SHP77 treated with DMSO at 0.1 percent for 48 hours (cell line): ENCODE measurements at regions not wholly inside any gene's neighbourhood (a gene's known extent, or its start where the extent isn't known, plus 50 kb on each side); places are given as distances from the start of the nearest gene placed in this dataset.

Experiments
- DNase-seq: peaks from one replicate; lab custom pipeline; 2025; lab: John Stamatoyannopoulos, UW

DNA sequence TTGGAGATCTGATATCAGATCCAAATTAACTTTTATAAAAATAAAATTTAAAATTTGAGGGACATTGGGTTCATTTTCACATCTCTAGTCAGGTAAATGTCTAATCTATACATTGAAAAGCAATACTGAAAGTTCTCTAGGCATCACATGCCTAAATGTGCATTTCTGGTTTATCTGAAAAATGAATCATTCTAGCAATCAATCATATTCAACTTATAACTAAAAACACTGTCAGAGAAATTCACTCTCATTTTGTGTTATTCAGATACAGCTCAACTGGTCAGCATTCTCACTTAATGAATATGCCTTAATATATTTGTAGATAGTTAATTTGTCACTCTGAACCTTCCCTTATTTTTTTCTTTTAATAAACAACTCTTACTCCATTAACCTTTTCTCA lies 243.2 kb downstream of the CASP12 start:
- no peak for DNase-seq

DNA sequence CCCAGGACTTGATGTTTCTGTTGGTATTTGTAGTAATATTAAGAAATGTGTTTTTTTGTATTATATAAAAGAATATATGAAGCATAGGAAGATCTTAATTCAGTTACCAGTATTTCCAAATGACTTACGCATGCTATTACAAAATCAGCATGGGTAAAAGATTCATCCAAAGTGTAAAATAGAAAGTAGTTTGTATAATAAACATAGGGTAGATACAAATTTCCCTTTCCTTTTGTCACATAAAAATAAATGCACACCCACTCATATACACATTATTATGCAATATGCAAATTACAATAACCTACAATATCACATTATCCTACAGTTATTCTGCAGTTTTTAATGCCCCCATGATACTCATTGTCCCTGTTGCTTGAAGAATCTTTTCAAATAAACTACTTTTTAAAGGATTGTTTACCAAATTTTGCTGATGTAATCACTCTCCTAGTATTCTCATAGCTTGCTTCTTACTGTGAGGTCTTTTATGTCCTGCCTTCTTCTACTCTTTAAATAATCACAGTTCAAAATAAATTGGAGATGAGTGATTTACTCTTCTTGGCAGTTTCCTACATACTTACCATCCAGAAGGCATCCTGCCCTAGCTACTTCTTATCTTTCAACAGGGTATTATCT lies 244.0 kb downstream of the CASP12 start:
- no peak for DNase-seq

DNA sequence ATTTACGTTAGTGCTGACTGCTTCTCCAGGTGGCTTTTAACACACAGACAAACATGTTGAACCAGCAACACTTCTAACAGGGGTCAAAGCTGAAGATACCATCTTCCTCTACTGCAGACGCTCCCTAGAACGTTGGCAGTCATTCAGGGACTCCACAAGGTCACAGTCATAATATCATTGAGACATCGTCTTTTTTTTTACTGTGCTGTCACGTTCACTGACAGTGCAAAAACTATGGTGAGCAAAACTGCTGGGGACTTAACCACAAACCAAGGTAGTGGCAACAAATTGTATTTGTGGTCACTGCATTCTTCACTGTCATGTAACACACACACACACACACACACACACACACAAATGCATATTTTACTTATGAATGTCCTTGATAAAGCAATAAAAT lies 244.9 kb downstream of the CASP12 start:
- DNase-seq, result no peak

DNA sequence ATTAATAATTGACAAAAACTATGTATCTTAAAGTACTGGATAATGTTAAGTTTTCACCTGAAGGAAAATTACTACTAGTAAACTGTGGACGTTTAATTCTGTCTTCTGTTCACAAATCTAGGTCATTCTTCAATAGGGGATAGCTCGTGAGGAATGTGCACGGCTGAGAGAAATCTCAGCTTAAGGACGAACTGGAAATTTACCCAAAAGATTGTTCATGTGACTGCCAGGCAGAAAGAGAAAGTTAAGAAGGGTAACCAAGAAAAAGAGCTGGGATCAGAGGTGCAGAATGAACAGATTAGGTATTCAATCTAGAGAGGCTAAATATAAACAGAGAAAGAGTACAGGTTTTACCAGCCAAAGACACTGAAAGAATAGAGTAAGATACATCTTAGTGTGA lies 245.3 kb downstream of the CASP12 start:
- DNase-seq, result no peak

DNA sequence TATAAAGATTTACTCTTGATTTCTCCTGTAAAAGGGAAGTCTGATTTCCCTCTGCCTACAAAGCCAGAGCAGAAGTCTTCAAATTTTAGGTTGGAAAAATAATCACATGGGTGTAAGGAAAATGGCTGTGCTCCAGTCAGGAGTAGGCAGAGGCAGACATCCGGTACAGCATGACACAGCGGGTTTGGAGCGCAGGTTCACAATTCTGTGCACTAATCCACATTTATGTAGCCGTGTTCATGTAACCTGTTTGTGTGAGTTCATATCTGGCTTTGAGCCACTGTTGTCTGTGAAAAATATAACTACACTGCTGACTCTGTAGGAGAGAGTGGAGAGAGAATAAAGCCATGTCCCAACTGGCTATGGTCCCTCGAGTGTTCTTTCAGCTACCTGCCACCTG lies 248.0 kb downstream of the CASP12 start:
- DNase-seq, result no peak

DNA sequence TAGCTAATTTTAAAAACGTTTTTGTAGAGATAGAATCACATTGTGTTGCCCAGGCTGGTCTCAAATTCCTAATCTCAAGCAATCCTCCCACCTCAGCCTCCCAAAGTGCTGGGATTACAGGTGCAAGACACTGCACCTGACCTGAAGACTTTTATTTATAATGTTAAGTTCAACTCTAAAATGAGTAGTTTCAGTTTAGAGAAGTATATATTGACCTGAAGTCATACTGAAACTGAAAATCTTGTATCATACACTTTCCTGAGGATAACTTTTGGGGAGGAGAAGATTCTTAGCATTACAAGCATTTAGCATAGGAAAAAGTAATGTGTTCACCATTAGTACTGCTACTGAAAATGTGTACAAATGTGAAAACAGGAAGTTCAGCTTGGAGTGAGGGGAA lies 249.3 kb downstream of the CASP12 start:
- no peak for DNase-seq

DNA sequence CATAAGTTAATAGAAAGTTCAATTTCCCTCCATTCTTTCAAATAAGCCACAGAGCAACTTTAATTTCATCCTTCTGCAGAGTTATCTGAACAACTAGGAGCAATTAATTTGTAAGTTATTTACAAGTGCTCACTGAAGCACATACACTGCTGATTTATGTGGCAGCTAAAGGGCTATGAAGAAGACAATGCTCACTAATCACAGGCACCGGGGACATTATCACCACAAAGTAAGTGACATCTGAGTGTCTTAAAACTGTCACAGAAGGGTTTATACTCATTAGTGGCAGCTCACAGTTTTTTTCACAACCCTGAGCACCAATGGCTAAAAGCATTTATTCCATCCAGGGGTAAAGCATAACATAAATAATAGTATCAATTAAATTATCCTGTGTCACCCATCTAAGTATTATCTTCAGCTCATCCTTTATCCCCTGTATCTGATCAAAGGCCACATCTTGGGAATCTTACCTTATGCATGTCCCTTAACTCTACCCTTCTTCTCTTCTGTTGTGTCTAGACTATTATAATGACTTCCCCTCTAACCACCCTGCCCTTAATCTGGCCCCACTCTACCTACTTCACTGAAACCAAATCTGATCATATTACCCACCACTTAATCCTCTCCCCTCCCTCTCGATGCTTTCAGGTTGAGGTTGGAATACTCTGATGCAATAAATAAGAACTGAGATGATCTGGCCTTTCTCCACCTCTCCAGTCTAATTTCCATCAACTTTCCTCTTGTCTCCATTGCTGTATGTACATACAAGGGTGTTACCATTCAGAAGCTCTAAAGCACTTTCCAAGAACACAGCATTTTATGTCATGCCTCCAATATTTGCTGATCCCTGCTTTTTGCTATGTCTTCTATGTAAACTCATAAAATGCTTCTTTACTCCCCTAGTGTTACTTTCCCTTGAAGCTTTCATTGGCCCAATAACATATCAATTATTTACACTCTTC lies 252.7 kb downstream of the CASP12 start:
- DNase-seq, result no peak

DNA sequence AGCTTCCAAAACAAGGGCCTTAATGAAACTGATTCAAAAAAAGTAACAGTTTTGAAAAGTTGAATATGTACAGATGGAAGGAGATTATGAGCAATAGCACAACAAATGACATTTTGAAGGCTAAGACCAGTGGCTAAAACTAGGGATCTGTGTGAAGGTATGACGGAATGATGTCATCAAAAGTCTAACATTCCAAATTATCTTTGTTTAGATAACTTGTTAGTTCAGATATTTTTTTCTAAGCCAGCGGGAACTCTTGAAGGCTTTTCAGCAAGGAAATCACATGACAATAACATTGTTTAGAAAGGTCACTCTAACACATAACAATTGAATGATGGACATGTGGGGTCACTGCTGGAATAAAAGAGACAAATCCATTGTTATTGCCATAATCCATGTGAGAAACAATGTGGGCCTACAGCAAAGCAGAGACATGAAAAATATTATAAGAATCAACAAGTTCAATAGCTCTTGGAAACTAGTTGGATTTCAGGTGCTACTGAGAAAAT lies 260.5 kb downstream of the CASP12 start:
- DNase-seq, result no peak

DNA sequence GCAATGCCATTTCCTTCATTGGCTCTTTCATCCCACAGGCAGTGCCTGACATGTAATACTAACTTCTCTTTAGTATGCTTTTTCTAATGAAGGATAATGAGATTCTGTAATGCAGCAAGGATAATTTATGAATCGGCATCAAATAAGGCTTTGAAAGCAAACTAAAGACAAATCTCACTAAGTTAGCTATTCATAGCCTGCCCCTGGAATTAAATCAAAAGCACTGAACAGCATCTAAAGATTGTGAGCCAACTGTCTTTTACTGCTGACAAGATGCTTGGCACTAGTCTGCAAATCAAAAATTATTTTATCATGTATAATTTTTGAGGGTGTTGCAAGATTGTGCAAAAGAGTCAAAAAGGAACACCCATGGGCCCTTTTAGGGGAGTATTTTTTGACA lies 265.0 kb downstream of the CASP12 start:
- DNase-seq, result no peak

DNA sequence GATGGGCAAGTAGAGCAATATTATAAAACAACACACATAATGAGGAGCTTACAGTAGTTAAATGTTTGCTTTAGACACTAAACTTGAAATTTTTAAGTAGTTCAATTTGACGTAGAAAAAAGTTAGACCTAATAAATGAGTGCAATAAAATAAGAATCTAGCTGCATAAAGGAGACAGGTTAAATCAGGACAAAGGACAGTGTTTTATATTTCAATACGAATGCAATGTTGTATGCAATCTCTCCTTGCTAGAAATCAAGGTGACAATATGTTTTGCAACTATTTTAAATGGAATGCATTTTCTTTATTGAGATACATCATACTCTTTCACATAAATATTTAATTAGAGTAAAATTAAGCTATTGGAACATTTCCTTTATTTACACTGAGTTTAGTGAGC lies 267.9 kb downstream of the CASP12 start:
- DNase-seq, result no peak

DNA sequence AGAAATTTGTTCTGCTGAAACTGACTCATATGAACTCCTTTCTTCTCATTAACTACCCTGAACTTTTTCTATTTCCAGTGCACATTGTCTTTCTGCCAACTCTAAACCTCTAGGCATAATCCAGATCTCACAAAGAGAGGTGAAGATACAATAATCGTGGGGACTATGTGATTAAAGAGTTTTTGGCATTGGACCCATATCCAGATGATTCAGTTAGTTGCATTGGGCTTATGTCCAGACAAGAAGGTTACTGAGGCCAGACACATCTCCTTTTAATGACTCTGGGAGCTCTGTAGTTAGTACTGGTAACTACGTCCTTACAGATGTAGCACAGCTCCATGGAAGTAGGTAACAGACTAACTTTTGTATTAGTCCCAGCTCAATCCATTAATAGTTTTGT lies 273.0 kb downstream of the CASP12 start:
- DNase-seq, result no peak

DNA sequence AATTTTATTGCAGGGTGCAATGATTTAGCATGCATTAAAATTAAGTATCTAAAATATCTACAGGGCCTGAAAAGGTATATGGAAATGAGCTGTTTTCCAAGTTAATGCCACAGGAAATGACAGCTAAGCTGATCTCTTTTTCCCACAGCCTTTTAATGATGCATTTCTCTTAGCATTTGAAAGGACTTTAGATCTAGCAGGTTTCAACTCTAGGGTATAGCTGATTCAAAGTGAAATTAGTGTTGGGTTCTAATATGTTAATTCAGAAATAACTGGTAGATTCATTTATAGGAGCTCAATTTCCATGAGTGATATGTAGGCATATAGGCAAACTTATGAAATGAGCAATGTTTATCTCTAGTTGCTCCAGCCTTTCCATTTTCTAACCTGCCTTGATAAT lies 274.2 kb downstream of the CASP12 start:
- DNase-seq, result no peak

DNA sequence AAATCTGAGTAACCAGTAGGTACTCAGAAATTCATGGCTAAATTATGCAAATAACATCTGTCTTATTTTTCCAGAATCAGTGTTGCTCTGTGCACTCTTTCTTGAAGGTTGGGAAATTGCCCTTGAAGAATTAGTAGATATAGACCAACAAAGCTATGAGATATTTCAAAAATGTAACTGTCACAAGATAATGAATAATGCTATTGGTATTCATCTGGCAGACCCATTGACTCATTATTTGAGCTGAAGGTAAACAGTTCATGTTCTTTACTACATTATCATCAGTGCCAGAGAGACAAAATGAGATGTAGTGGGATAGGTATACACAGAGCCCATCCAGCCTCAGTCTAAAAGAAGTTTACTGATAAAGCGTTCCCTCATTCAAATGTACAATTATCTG lies 274.7 kb downstream of the CASP12 start:
- no peak for DNase-seq

DNA sequence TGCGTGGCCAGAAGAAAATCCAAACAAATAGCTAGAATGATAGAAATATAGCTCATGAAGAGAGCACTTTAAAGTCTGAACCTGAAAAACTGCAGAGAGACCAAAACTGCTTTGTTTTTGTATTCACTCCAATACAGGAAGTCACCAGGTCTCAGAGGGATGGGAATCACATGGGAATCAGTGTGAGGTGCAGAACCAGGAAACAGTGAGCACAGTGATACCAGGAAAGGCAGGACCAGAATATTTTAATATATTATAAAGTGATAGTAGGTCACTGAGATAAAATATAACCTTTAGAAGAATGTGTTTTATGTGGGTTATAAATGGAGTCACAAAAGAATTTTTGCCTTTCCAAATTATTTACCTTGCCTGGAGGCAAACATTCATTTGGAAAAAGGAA lies 277.3 kb downstream of the CASP12 start:
- no peak for DNase-seq

DNA sequence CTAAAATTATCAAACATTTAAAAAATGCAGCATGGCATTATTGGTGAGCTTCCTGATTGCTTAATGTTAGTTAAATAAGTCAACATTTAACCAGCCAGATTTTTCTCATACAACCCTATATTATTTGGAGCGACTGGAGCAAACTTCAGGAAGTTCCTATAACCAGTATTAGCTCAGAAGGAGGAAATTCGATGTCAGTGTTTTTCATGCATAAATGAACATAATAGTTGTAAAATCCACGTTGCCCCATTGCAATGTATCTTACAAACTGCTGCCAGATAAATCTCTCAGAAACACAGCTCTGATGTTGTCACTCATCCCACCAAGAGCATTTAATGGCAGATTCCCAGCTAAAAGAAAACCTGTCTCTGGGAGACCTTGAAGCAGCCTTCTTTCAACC lies 278.5 kb downstream of the CASP12 start:
- DNase-seq, result no peak

DNA sequence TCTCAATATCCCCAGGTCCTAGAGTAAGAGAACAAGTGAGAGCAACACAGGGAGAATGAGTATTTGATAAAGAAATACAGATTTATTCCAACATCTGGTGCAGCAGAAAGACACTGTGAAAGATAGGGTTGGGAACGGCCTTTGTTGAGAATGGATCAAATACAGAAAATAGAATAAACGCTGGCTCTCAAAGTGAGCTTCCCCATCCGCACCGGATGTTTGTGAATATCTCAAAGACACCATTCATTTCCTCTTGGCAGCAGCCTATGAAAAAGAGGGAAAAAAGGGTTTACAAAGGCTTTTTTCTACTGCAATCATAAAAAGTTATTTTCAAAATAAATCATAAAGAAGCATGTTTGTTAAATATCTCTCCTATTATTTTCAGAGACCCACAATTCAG lies 279.3 kb downstream of the CASP12 start:
- no peak for DNase-seq

DNA sequence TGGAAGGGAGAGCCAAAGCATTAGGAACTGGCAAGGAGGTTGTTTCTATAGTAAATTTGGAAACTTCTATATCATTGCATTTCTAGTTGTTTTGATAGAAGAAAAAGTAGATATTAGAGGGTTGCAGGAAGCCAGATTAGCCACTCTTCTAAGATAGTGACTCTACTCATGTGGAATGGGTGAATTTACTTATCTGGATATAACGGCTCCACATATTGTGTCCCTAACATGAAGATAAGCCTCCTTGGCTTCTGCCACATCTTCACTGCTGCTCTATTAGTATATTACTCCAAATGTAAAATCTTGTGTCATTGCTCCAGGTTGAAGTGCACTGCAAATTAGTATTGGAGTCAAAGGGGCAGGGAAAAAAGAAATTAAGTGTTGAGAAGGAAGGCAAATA lies 283.3 kb downstream of the CASP12 start:
- DNase-seq, result no peak

DNA sequence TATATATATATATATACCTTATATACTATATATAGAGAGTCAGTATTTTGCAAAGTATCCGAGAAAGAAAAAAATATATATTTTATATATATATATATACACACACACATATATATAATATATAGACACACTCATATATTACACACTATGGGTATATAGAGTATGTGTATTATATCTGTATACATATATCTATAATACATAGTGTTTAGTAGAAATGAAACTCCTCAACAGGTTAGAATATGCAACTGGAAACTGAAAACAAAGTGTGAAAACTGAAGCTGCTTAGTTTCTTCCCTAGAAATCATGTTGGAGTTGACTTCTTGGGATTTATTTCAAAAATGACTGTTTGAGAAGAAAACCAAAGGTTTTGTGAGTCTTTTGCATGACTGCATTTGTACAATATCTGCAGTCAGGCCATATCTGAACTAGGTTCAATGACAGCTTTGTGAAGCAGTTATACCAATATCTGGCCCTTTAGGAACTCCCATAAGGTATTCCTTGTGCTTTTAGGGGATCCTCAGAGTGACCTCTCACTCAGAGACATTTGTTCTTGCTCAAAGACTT lies 284.1 kb downstream of the CASP12 start:
- DNase-seq, result no peak

DNA sequence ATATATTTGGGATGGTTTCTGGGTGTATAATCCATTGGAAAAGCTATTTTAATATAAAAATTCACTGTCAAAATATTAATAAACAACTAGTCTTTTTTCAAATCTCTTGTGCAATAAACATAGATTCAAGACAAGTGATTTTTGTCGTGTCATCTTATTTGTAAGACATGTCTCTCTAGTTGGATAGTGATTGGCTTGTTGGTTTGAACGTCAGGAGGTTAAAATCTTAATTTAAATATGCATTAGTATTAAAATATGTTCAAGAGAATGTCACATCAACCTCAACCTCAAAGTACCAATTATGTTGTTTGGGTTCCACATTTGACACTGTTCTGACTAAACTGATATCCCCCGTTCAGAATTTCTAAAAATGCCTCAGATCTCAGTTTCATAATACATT lies 287.6 kb downstream of the CASP12 start:
- no peak for DNase-seq

DNA sequence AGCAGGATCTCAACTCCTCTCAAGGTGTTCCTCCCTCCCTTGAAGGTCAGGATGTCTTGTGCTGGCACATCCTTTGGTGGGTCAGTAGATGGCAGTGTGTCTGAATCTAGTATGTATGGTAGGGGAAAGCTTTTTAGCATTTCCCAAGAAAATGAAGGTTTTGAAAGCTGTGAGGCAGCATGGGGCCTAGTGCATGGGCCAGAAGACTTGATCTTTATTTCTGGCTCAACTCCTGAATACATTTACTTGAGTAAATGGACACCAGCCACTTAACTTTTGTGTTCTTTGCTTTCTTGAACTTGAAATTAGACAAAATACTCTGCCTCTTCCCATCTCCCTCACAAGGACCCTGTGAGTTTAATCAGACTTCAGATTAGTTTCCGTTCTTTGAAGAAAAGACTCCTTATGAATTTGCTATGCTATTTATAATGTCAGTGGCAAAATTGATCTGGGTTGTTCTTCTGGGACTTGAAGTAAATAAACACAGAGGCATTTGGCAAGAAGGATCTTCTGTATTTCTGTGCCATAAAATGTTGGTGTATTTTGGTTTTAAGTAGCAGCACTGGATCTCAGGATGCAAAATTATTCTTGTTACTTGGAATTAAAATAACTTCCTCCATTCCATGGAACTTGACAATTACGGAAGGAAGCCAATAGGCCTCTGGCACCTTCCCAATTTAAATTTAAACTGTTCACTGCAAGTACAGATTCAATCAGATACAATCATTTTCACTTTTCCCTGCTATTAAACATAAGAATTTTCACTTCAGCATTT lies 288.8 kb downstream of the CASP12 start:
- DNase-seq, result no peak

DNA sequence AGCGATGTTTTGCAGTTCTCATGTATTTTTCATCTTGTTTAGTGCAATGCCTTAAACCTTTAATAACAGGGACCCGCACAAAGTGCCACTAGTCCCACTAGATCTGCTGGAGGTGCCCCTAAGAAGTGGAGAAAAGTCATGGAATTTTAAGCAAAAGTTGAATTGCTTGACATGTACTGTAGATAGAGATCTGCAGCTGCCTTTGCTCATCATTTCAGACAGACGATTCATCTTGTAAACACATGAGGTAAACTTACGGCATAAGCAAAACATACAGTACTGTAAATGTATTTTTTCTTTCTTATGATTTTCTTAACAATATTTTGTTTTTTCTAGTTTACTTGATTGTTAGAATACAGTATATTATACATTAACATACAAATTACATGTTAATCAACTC lies 295.6 kb downstream of the CASP12 start:
- no peak for DNase-seq

DNA sequence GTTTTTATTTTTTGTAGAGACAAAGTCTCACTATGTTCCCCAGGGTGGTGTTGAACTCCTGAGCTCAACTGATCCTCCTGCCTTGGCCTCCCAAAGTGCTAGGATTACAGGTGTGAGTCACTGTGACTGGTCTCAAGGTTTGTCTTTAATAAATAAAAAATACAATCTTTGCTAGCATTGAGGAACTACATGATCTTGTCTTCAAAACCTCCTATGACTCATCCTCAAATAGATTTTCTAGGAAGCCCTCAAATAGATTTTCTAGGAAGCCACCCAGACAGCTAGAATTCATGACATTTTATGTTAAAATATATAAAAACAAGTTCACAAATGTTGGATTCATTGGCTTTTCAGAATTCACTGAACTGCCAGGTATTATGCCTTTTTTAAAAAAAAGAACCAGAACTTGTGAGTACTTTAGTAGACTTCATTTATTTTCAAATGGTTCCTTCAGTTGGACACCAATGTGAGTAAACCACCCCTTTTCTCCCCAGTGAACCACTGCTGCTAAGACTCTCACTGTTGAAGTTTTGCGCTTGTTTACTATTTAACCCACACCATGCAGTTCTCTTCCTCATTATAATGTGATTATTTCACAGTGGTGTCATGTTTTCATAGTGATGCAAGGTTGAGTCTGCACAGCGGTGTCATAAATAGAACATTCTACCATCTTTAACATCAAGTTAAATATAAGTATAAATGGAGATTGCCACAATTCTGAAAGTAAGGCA lies 303.9 kb downstream of the CASP12 start:
- DNase-seq, result no peak
